Ishikawa (cell line): ENCODE measurements at regions not wholly inside any gene's neighbourhood (a gene's known extent, or its start where the extent isn't known, plus 50 kb on each side); places are given as distances from the start of the nearest gene placed in this dataset.

Source experiments
- CEBPB ChIP-seq: IDR thresholded peaks from 2 replicates; pipeline ENCODE4 v1.6.1; 2012
- EP300 ChIP-seq: IDR thresholded peaks from 2 replicates; pipeline ENCODE4 v1.6.1; 2012; ENCODE audit warnings: borderline replicate concordance

GRCh38 chr9:16306586-16306985 lies 563.9 kb downstream of the BNC2 start:
- TF ChIP-seq EP300 (no peak), CEBPB (no peak)
